HEK293 (cell line): ENCODE measurements at regions not wholly inside any gene's neighbourhood (a gene's known extent, or its start where the extent isn't known, plus 50 kb on each side); places are given as distances from the start of the nearest gene placed in this dataset.

Experiments
- CTCF ChIA-PET: fragments of 350-600 bp; formaldehyde crosslinking; extraction: SDS; loops from one replicate; lab custom pipeline; 2021; ENCODE audit warnings: antibody characterized with exemption; lab: Yijun Ruan, JAX
- POLR2A ChIA-PET: fragments of 300-600 bp; formaldehyde crosslinking; extraction: SDS; loops from one replicate; lab custom pipeline; 2020; ENCODE audit warnings: antibody characterized with exemption, inconsistent platforms; lab: Yijun Ruan, JAX
- H3K27ac ChIP-seq: fragments of 200-500 bp; sonication (Bioruptor generic); 2 replicates; pipeline ENCODE4 v1.5.1; 2014; ENCODE audit warnings: low read depth, low read length, control low read depth, inconsistent platforms; ENCODE audit errors: extremely low read depth
- H3K36me3 ChIP-seq, 2 experiments: fragments of 200-500 bp in 1 of 2; sonication (Bioruptor generic) in 1 of 2; 1 replicate in 1 of 2; 2 replicates in 1 of 2; pipeline ENCODE4 v1.5.1; 2014 to 2017; ENCODE audit warnings: inconsistent platforms in 2 of 2, low read length in 2 of 2; ENCODE audit not compliant: control insufficient read depth in 2 of 2, insufficient read depth in 1 of 2
- H3K4me1 ChIP-seq: fragments of 200-500 bp; sonication (Bioruptor generic); 2 replicates; pipeline ENCODE4 v1.5.1; 2014; ENCODE audit warnings: mild to moderate bottlenecking, low read length, inconsistent platforms; ENCODE audit not compliant: control insufficient read depth, insufficient read depth
- H3K4me3 ChIP-seq: 2 replicates; pipeline ENCODE4 v1.5.1; 2011; ENCODE audit warnings: low read depth, mild to moderate bottlenecking, control low read depth, low read length, moderate library complexity
- H3K9me3 ChIP-seq: fragments of 200-500 bp; sonication (Bioruptor generic); 2 replicates; pipeline ENCODE4 v1.5.1; 2014; ENCODE audit warnings: low read depth, low read length, inconsistent platforms; ENCODE audit not compliant: control insufficient read depth, insufficient read depth
- BCL11A ChIP-seq: fragments of 450-650 bp; formaldehyde crosslinking; IDR thresholded peaks from 2 replicates; pipeline ENCODE4 v1.5.1; 2016; ENCODE audit warnings: low read depth, missing biosample characterization, missing genetic modification characterization
- GLI4 ChIP-seq: fragments of 450-650 bp; formaldehyde crosslinking; IDR thresholded peaks from 2 replicates; pipeline ENCODE4 v1.5.1; 2016; ENCODE audit warnings: missing biosample characterization, missing genetic modification characterization
- GLIS2 ChIP-seq: fragments of 450-650 bp; formaldehyde crosslinking; IDR thresholded peaks from 2 replicates; pipeline ENCODE4 v1.5.1; 2016; ENCODE audit warnings: missing biosample characterization, missing genetic modification characterization
- HOXA7 ChIP-seq: sonication (generic); formaldehyde crosslinking; IDR thresholded peaks from 2 replicates; pipeline ENCODE4 v1.8.1; 2022; ENCODE audit warnings: missing genetic modification reagents, borderline replicate concordance
- HOXD13 ChIP-seq: sonication (generic); formaldehyde crosslinking; IDR thresholded peaks from 2 replicates; pipeline ENCODE4 v1.8.0; 2022; ENCODE audit warnings: missing genetic modification reagents, borderline replicate concordance
- KLF10 ChIP-seq: fragments of 450-650 bp; IDR thresholded peaks from 2 replicates; pipeline ENCODE4 v1.5.1; 2018; ENCODE audit warnings: missing biosample characterization, mild to moderate bottlenecking, missing genetic modification characterization
- KLF9 ChIP-seq: fragments of 450-650 bp; formaldehyde crosslinking; IDR thresholded peaks from 2 replicates; pipeline ENCODE4 v1.5.1; 2016; ENCODE audit warnings: missing biosample characterization, missing genetic modification characterization, low read depth
- SALL2 ChIP-seq: fragments of 450-650 bp; formaldehyde crosslinking; IDR thresholded peaks from 2 replicates; pipeline ENCODE4 v1.5.0; 2017; ENCODE audit warnings: missing biosample characterization, mild to moderate bottlenecking, missing genetic modification characterization, borderline replicate concordance
- TCF7L2 ChIP-seq: IDR thresholded peaks from 2 replicates; pipeline ENCODE4 v1.6.1; 2011; ENCODE audit warnings: low read depth, mild to moderate bottlenecking, inconsistent platforms, low read length, moderate library complexity, borderline replicate concordance
- ZIC2 ChIP-seq: fragments of 450-650 bp; formaldehyde crosslinking; IDR thresholded peaks from 2 replicates; pipeline ENCODE4 v1.5.1; 2016; ENCODE audit warnings: missing biosample characterization, missing genetic modification characterization
- ZNF133 ChIP-seq: fragments of 450-650 bp; formaldehyde crosslinking; IDR thresholded peaks from 2 replicates; pipeline ENCODE4 v1.5.1; 2016; ENCODE audit warnings: missing biosample characterization, missing genetic modification characterization
- ZNF214 ChIP-seq: fragments of 450-650 bp; formaldehyde crosslinking; IDR thresholded peaks from 2 replicates; pipeline ENCODE4 v1.5.1; 2017; ENCODE audit warnings: missing biosample characterization, mild to moderate bottlenecking, missing genetic modification characterization, borderline replicate concordance
- ZNF350 ChIP-seq: fragments of 450-650 bp; formaldehyde crosslinking; IDR thresholded peaks from 2 replicates; pipeline ENCODE4 v1.5.0; 2017; ENCODE audit warnings: missing biosample characterization, mild to moderate bottlenecking, missing genetic modification characterization
- ZNF529 ChIP-seq: fragments of 450-650 bp; formaldehyde crosslinking; IDR thresholded peaks from 2 replicates; pipeline ENCODE4 v1.5.1; 2017; ENCODE audit warnings: missing genetic modification characterization, missing biosample characterization; ENCODE audit not compliant: insufficient replicate concordance
- ZNF530 ChIP-seq: fragments of 450-650 bp; formaldehyde crosslinking; IDR thresholded peaks from 2 replicates; pipeline ENCODE4 v1.5.1; 2016; ENCODE audit warnings: low read depth, missing biosample characterization, missing genetic modification characterization
- ZNF561 ChIP-seq: fragments of 450-650 bp; IDR thresholded peaks from 2 replicates; pipeline ENCODE4 v1.5.1; 2018; ENCODE audit warnings: missing biosample characterization, missing genetic modification characterization, borderline replicate concordance
- ZNF571 ChIP-seq: fragments of 450-650 bp; formaldehyde crosslinking; IDR thresholded peaks from 2 replicates; pipeline ENCODE4 v1.5.0; 2017; ENCODE audit warnings: missing biosample characterization, missing genetic modification characterization
- ZNF654 ChIP-seq: fragments of 450-650 bp; formaldehyde crosslinking; IDR thresholded peaks from 2 replicates; pipeline ENCODE4 v1.5.1; 2016; ENCODE audit warnings: low read depth, missing biosample characterization, missing genetic modification characterization
- ZNF707 ChIP-seq: fragments of 450-650 bp; formaldehyde crosslinking; IDR thresholded peaks from 2 replicates; pipeline ENCODE4 v1.5.1; 2016; ENCODE audit warnings: missing biosample characterization, missing genetic modification characterization
- ZNF76 ChIP-seq: fragments of 450-650 bp; formaldehyde crosslinking; IDR thresholded peaks from 2 replicates; pipeline ENCODE4; 2016; ENCODE audit warnings: low read depth, missing biosample characterization, missing genetic modification characterization, borderline replicate concordance
- ZNF777 ChIP-seq: fragments of 450-650 bp; formaldehyde crosslinking; IDR thresholded peaks from 2 replicates; pipeline ENCODE4 v1.5.1; 2017; ENCODE audit warnings: missing biosample characterization, missing genetic modification characterization, borderline replicate concordance
- ZNF791 ChIP-seq: fragments of 450-650 bp; formaldehyde crosslinking; IDR thresholded peaks from 2 replicates; pipeline ENCODE4 v1.5.1; 2016; ENCODE audit warnings: missing biosample characterization, missing genetic modification characterization
- ZSCAN23 ChIP-seq: fragments of 450-650 bp; formaldehyde crosslinking; IDR thresholded peaks from 2 replicates; pipeline ENCODE4 v1.5.1; 2016; ENCODE audit warnings: missing biosample characterization, missing genetic modification characterization
- TF ChIP-seq, protein P1 (sequence below): fragments of 450-650 bp; formaldehyde crosslinking; IDR thresholded peaks from 2 replicates; pipeline ENCODE4 v1.5.1; 2016; ENCODE audit warnings: missing biosample characterization, missing genetic modification characterization, borderline replicate concordance
- TF ChIP-seq, protein P2 (sequence below): fragments of 450-650 bp; formaldehyde crosslinking; IDR thresholded peaks from 2 replicates; pipeline ENCODE4 v1.5.1; 2016; ENCODE audit warnings: missing biosample characterization, missing genetic modification characterization
- TF ChIP-seq, protein P3 (sequence below): fragments of 450-650 bp; formaldehyde crosslinking; IDR thresholded peaks from 2 replicates; pipeline ENCODE4 v1.5.1; 2016; ENCODE audit warnings: missing biosample characterization, missing genetic modification characterization, low read depth
- TF ChIP-seq, protein P4 (sequence below): fragments of 450-650 bp; formaldehyde crosslinking; IDR thresholded peaks from 2 replicates; pipeline ENCODE4 v1.5.1; 2016; ENCODE audit warnings: missing biosample characterization, missing genetic modification characterization
- TF ChIP-seq, protein P5 (sequence below): fragments of 450-650 bp; formaldehyde crosslinking; IDR thresholded peaks from 2 replicates; pipeline ENCODE4 v1.5.1; 2017; ENCODE audit warnings: missing biosample characterization, missing genetic modification characterization

DNA sequence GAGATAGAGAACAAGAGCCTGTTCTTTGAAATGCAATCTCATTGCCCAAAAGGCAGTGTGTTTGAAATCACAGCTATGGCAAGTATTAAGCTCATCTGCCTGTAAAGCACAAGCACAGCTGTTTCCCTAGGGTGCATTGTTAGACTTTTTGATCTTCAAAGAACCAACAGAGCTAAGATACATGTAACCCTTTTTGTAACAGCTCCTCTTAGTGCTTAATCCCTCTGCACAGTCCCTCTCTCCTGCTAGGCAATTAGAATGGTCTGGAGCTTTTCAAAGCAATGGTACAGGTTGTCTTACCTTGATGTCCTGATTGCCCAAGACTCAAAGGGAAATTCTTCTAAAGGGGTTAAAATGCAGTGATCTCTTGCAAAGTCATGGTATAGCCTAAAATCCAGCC, 249.6 kb upstream of the CHRM2 start (continued):
- TF ChIP-seq, protein P1, sequence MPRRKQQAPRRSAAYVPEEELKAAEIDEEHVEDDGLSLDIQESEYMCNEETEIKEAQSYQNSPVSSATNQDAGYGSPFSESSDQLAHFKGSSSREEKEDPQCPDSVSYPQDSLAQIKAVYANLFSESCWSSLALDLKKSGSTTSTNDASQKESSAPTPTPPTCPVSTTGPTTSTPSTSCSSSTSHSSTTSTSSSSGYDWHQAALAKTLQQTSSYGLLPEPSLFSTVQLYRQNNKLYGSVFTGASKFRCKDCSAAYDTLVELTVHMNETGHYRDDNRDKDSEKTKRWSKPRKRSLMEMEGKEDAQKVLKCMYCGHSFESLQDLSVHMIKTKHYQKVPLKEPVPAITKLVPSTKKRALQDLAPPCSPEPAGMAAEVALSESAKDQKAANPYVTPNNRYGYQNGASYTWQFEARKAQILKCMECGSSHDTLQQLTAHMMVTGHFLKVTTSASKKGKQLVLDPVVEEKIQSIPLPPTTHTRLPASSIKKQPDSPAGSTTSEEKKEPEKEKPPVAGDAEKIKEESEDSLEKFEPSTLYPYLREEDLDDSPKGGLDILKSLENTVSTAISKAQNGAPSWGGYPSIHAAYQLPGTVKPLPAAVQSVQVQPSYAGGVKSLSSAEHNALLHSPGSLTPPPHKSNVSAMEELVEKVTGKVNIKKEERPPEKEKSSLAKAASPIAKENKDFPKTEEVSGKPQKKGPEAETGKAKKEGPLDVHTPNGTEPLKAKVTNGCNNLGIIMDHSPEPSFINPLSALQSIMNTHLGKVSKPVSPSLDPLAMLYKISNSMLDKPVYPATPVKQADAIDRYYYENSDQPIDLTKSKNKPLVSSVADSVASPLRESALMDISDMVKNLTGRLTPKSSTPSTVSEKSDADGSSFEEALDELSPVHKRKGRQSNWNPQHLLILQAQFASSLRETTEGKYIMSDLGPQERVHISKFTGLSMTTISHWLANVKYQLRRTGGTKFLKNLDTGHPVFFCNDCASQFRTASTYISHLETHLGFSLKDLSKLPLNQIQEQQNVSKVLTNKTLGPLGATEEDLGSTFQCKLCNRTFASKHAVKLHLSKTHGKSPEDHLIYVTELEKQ (tag by site-specific recombination): no peak
- TF ChIP-seq ZNF791 (tag by site-specific recombination) (no peak), BCL11A (tag by site-specific recombination) (no peak), HOXD13 (no peak), ZNF76 (no peak), SALL2 (tag by site-specific recombination) (no peak), KLF9 (no peak), ZSCAN23 (tag by site-specific recombination) (no peak), ZNF133 (tag by site-specific recombination) (no peak), TCF7L2 (no peak)
- TF ChIP-seq, protein P2, sequence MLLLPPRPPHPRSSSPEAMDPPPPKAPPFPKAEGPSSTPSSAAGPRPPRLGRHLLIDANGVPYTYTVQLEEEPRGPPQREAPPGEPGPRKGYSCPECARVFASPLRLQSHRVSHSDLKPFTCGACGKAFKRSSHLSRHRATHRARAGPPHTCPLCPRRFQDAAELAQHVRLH (tag by site-specific recombination): no peak
- TF ChIP-seq, protein P3, sequence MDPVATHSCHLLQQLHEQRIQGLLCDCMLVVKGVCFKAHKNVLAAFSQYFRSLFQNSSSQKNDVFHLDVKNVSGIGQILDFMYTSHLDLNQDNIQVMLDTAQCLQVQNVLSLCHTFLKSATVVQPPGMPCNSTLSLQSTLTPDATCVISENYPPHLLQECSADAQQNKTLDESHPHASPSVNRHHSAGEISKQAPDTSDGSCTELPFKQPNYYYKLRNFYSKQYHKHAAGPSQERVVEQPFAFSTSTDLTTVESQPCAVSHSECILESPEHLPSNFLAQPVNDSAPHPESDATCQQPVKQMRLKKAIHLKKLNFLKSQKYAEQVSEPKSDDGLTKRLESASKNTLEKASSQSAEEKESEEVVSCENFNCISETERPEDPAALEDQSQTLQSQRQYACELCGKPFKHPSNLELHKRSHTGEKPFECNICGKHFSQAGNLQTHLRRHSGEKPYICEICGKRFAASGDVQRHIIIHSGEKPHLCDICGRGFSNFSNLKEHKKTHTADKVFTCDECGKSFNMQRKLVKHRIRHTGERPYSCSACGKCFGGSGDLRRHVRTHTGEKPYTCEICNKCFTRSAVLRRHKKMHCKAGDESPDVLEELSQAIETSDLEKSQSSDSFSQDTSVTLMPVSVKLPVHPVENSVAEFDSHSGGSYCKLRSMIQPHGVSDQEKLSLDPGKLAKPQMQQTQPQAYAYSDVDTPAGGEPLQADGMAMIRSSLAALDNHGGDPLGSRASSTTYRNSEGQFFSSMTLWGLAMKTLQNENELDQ: no peak

DNA sequence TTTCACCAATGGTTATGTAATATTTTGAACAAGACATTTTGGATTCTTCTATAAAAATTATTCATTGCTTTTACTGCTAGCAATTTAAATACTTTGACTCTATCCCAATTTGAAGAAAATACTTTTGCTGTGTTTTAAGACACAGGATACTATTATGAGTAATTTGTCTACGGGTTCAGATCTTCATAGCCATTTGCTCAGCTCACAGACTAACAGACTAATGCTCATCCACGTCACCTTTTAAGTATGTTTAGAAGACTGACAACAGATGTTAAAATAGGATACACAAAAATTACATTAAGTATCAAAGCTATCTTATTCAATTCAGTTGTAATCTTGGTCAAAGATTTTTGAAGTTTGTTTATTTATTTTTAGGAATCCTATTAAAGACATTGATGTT, 251.3 kb upstream of the CHRM2 start:
- H3K4me3 ChIP-seq: no peak overlapping the region
- POLR2A ChIA-PET: no interaction called here
- no peak for TF ChIP-seq ZNF571 (tag by site-specific recombination)
- no peak for TF ChIP-seq KLF10 (tag by site-specific recombination)
- no peak for TF ChIP-seq ZNF350 (tag by site-specific recombination)
- no peak for TF ChIP-seq GLIS2 (tag by site-specific recombination)
- TF ChIP-seq HOXA7 (CRISPR knock-in tag): no peak
- no peak for TF ChIP-seq ZNF530 (tag by site-specific recombination)
- TF ChIP-seq ZNF529 (tag by site-specific recombination): no peak
- no peak for TF ChIP-seq ZNF561 (tag by site-specific recombination)
- TF ChIP-seq ZNF654 (tag by site-specific recombination): no peak
- TF ChIP-seq, protein P4, sequence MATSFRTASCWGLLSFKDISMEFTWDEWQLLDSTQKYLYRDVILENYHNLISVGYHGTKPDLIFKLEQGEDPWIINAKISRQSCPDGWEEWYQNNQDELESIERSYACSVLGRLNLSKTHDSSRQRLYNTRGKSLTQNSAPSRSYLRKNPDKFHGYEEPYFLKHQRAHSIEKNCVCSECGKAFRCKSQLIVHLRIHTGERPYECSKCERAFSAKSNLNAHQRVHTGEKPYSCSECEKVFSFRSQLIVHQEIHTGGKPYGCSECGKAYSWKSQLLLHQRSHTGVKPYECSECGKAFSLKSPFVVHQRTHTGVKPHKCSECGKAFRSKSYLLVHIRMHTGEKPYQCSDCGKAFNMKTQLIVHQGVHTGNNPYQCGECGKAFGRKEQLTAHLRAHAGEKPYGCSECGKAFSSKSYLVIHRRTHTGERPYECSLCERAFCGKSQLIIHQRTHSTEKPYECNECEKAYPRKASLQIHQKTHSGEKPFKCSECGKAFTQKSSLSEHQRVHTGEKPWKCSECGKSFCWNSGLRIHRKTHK (tag by site-specific recombination): no peak
- no peak for TF ChIP-seq ZIC2
- no peak for TF ChIP-seq ZNF214
- TF ChIP-seq ZNF707 (tag by site-specific recombination): no peak
- TF ChIP-seq, protein P5, sequence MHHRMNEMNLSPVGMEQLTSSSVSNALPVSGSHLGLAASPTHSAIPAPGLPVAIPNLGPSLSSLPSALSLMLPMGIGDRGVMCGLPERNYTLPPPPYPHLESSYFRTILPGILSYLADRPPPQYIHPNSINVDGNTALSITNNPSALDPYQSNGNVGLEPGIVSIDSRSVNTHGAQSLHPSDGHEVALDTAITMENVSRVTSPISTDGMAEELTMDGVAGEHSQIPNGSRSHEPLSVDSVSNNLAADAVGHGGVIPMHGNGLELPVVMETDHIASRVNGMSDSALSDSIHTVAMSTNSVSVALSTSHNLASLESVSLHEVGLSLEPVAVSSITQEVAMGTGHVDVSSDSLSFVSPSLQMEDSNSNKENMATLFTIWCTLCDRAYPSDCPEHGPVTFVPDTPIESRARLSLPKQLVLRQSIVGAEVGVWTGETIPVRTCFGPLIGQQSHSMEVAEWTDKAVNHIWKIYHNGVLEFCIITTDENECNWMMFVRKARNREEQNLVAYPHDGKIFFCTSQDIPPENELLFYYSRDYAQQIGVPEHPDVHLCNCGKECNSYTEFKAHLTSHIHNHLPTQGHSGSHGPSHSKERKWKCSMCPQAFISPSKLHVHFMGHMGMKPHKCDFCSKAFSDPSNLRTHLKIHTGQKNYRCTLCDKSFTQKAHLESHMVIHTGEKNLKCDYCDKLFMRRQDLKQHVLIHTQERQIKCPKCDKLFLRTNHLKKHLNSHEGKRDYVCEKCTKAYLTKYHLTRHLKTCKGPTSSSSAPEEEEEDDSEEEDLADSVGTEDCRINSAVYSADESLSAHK (tag by site-specific recombination): no peak
- TF ChIP-seq GLI4 (tag by site-specific recombination): no peak
- TF ChIP-seq ZNF777 (tag by site-specific recombination): no peak

More for the DNA sequence above, 251.3 kb upstream of the CHRM2 start:
- Histone ChIP-seq H3K4me1 (no peaks in the 10 kb centered on the region), H3K27ac (no peak overlapping the region), H3K36me3 (no peaks in the 10 kb centered on the region), H3K9me3 (no peaks in the 10 kb centered on the region)
- CTCF ChIA-PET: no interaction called here
